Activated CD4-positive, alpha-beta T cell treated with anti-CD3 and anti-CD28 coated beads, Interleukin-2, amount 50 U/mL, for 48 hours (primary cell): ENCODE measurements at regions not wholly inside any gene's neighbourhood (a gene's known extent, or its start where the extent isn't known, plus 50 kb on each side); places are given as distances from the start of the nearest gene placed in this dataset.

Experiments
- DNase-seq, 2 experiments: peaks; one replicate each; pipeline ENCODE4 v3.0.0-alpha.2; 2020

- DNase-seq: no peak
These were observed 167.3 kb upstream of the AVPR1A start for GRCh38 chr12:63318313-63318712.

DNA sequence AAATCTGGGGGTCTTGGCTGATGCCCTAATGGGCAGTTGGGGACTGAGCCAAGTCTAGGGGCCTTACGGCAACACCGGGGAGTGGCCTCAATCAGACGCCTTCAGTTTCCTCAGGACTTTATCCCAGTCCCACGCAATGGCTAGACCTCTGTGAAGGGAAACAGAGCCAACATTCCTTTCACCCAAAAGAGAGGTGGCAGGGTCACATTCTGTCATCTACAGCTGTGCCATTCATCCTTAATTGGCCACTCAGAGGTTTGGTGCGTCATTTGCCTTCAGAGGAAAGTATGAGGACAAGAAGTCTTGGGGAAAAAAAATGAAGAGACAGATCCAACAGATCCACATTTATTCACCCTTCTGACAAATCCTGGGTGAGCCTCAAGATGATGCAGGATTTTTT, 166.9 kb upstream of the AVPR1A start:
- DNase-seq: no peak

GRCh38 chr12:63317286-63317846, 166.4 kb upstream of the AVPR1A start:
- no peak for DNase-seq

- DNase-seq: no peak
These were observed 162.1 kb upstream of the AVPR1A start for GRCh38 chr12:63313139-63313538.

- no peak for DNase-seq
These were observed 157.7 kb upstream of the AVPR1A start for GRCh38 chr12:63308671-63309070.

- DNase-seq: no peak
These were observed 156.8 kb upstream of the AVPR1A start for GRCh38 chr12:63307849-63308248.

- no peak for DNase-seq
These were observed 155.2 kb upstream of the AVPR1A start for GRCh38 chr12:63305901-63306875.

DNA sequence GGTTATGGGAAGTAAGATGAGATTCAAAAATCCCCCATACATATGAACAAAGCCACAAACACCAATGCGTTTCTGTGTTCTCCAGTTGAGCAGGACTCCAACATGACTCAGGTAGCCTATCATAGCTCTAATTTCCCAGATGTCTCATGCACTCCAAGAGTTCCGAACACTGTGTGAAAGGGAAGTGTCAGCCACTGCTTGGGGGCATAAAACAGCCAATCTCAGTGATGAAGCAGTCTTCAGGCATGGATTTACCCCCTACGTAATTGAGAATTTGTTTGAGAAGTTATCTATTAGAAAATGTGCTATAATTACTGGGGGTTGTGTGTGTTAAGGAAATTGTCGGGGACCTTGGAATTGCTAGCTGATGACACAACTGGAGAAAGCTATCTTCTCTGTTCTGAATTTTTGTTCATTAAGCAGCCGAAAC, 153.9 kb upstream of the AVPR1A start:
- DNase-seq: no peak

GRCh38 chr12:63302941-63303536, 152.0 kb upstream of the AVPR1A start:
- no peak for DNase-seq

DNA sequence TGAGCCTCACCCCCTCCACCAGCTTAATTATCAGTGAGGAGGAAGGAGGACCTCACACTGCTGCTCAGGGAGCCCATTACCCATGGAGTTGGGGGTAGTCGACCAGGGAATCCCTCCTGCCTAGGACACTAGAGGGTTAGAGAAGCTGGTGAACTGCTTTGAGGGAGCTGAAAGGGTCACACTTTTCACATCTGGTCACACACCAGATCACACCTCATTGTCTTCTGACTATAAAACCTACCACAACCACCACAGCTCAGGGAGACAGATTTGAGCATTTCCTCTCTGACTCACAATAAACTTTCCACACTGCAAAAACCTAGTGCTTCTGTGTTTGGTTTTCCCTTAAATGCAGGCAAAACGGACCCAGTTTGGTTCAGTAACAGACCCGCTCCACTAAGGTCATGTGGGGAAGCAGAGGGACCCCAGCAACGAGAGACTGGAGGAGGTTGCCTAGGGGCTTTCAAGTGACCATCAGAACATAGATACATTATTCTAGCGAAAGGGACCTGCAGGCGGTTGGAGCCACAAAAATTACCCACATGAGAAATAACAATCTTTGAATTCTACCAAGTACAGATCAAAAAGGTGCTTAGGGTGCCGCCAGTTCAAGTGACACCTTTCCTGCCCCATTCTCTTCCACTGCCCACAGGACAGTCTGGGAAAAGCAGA, 151.4 kb upstream of the AVPR1A start:
- DNase-seq: no peak

DNA sequence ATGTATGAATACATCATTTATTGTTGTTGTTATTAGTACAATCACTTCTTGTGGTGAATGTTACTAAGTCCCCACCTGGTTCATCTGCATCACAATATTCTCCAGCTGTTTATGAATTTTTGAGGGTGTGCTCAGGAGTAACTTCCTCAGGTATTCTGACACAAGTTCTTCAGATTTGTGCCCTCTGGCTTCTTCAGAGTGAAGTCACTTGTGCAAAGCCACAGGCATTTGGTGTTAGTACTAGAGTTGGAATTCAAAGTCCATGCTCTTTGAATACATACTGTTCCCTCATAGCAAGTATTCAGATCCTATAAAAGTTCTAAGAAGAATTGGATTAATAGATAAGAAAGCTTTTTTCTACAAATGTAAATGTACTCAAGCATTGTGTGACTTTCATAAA, 150.3 kb upstream of the AVPR1A start:
- no peak for DNase-seq

DNA sequence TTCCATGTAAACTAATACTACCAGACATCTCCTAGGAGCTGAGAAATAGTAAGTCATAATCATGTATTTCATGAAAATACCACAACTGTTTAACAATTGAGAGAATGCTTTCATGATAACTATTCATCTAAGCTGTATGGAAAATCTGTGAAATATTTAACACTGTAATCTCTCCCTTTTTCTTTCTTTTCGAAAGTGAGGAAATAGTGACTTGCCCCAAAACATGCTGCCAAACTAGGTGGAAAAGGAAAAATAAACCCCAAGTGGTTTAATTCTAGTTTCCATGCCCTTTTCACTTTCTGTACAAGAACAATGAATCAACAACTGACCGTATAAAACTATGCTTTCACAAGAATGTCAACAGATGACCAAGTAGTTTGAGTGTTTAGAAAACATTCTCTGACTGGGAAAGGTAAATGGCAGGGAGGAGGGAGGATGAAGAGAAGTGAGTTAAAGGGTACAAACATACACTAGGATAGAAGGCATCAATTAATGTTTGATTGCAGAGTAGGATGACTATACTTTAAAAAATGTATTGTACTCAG, 147.5 kb upstream of the AVPR1A start:
- DNase-seq: no peak

DNA sequence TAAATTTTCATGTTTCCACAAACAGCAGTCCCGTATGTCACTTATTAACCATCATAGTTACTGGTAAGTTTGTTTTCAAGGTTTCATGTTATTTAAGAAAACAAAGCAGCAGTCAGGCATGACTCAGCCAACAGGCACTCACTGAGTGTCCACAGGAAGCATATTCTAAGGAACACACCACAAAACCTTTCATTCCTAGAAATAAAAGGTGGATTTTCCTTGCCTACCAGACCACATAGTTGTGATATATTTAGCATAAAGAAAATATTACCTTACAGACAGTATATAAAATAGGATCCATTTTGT, 143.3 kb upstream of the AVPR1A start:
- no peak for DNase-seq

DNA sequence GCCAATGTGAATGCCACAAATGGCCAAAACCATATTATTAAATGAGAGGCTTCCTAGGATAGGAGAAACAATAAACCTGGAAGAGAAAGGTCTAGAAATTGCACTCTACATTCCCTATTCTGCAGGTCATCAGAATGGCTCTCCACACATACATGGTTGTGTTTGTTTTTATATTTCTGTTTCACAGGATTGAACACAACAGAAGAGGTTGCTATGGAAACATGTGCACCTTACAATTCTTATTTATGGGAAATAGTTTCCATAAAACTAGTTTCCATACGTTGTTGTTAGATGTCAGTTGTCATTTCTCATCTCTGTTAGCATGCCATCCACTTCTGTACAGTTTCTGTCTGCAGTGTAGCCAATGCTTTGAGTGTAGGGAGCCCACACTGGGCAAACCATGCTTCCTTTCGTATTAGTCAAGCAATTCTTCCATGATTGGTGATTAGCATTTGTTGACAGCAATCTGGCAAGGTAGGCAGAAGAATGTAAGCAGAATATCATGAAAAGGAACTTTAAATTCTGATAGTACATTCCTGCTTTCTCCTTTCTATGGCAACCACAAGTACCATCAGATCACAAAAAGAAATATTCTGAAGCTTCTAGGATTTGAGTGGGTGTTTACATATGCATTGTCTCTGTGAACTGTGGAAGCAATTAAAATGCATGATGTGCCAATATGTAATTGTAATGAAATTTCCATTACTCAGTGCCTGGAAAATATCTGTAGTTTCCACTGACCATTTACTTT, 141.6 kb upstream of the AVPR1A start:
- no peak for DNase-seq

- peak in 1 of 2 experiments; percentile 6 for DNase-seq
These were observed 125.8 kb upstream of the AVPR1A start for GRCh38 chr12:63276537-63277365.

- no peak for DNase-seq
These were observed 116.0 kb upstream of the AVPR1A start for GRCh38 chr12:63266988-63267387.

DNA sequence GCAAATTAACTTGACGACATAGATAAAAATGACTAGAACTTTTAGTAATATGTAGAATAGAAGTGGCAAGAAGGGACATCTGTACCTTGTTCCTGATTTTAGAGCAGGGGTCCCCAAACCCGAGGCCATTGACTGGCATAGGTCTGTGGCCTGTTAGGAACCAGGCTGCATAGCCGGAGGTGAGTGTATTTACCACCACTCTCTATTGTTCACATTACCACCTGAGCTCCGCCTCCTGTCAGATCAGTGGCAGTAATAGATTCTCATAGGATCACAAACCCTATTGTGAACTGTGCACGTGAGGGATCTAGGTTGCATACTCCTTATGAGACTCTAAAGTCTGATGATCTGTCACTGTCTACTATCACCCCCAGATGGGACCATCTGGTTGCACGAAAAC, 113.6 kb upstream of the AVPR1A start:
- DNase-seq: no peak

DNA sequence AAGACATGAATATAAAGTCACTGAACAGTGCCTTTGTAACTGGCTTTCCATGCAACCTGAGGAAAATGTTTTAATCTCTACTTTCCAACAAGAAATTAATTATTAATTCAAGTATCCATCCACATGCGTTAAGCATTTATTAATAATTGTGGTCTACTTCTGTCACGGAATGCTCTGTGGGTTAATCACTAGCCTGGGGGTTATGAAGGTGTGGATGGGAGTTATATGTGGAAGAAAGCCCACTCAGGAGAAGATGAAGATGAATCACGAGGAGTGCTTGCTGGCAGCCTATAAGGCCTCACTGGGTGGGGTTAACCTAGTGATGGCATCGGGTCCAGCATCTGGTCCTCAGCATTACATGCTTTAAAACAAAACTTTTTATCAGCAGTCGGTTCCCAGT, 99.5 kb upstream of the AVPR1A start:
- DNase-seq: no peak

GRCh38 chr12:63238892-63239291, 87.9 kb upstream of the AVPR1A start:
- DNase-seq: no peak

- DNase-seq: no peak
These were observed 81.9 kb upstream of the AVPR1A start for GRCh38 chr12:63232896-63233295.

GRCh38 chr12:63228853-63229252, 77.9 kb upstream of the AVPR1A start:
- DNase-seq: no peak
